ENCODE measurements at regions not wholly inside any gene's neighbourhood (a gene's known extent, or its start where the extent isn't known, plus 50 kb on each side); places are given as distances from the start of the nearest gene placed in this dataset.

GRCh38 chr15:61621146-61621545 is 392.0 kb upstream of the RORA start:
- peak; percentile 24 for DNase-seq

- no peak for DNase-seq
Observed at GRCh38 chr15:61620151-61620550, 391.0 kb upstream of the RORA start.

GRCh38 chr15:61613729-61614128 is 384.6 kb upstream of the RORA start:
- DNase-seq = peak; percentile 22

GRCh38 chr15:61613138-61613537 is 384.0 kb upstream of the RORA start:
- no peak for DNase-seq

GRCh38 chr15:61612111-61612510 is 383.0 kb upstream of the RORA start:
- no peak for DNase-seq

GRCh38 chr15:61605343-61605742 is 376.2 kb upstream of the RORA start:
- DNase-seq = no peak

- DNase-seq = no peak
Observed at GRCh38 chr15:61598655-61599054, 369.6 kb upstream of the RORA start.

GRCh38 chr15:61584410-61584809 is 355.3 kb upstream of the RORA start:
- peak; percentile 17 for DNase-seq

GRCh38 chr15:61582092-61582491 is 353.0 kb upstream of the RORA start:
- no peak for DNase-seq

- DNase-seq = no peak
Observed at GRCh38 chr15:61575597-61575996, 346.5 kb upstream of the RORA start.

GRCh38 chr15:61571026-61571425 is 341.9 kb upstream of the RORA start:
- DNase-seq = no peak

- DNase-seq = no peak
Observed at GRCh38 chr15:61564785-61565184, 335.7 kb upstream of the RORA start.

- DNase-seq = no peak
Observed at GRCh38 chr15:61558172-61559136, 329.4 kb upstream of the RORA start.

- DNase-seq = peak; percentile 84
Observed at GRCh38 chr15:61556037-61556648, 327.0 kb upstream of the RORA start.

- DNase-seq = no peak
Observed at GRCh38 chr15:61549727-61550126, 320.6 kb upstream of the RORA start.

- DNase-seq = no peak
Observed at GRCh38 chr15:61545763-61546162, 316.7 kb upstream of the RORA start.

- no peak for DNase-seq
Observed at GRCh38 chr15:61541516-61541915, 312.4 kb upstream of the RORA start.

GRCh38 chr15:61537337-61537736 is 308.2 kb upstream of the RORA start:
- no peak for DNase-seq

- DNase-seq = no peak
Observed at GRCh38 chr15:61534986-61535385, 305.9 kb upstream of the RORA start.

- DNase-seq = no peak
Observed at GRCh38 chr15:61530769-61531168, 301.7 kb upstream of the RORA start.

- no peak for DNase-seq
Observed at GRCh38 chr15:61528581-61528910, 299.4 kb upstream of the RORA start.

GRCh38 chr15:61527836-61528580 is 298.9 kb upstream of the RORA start:
- no peak for DNase-seq

GRCh38 chr15:61524545-61524944 is 295.4 kb upstream of the RORA start:
- no peak for DNase-seq

- DNase-seq = no peak
Observed at GRCh38 chr15:61524086-61524485, 295.0 kb upstream of the RORA start.

Data from fibroblast of upper back skin (primary cell).